A549 (cell line): ENCODE measurements at regions not wholly inside any gene's neighbourhood (a gene's known extent, or its start where the extent isn't known, plus 50 kb on each side); places are given as distances from the start of the nearest gene placed in this dataset.

Source experiments
- ATAC-seq, 2 experiments: fragments of 200-7000 bp in 1 of 2; fragments of >200 bp in 1 of 2; cut with Nextera tagmentation in 1 of 2; cut with Tn5 transposase in 1 of 2; 3 replicates each; pipeline versions ENCODE4 v1.8.0 to v1.9.1; 2018 to 2020; ENCODE audit warnings: mild to moderate bottlenecking in 1 of 2, moderate library complexity in 1 of 2
- CTCF ChIA-PET: fragments of 300-600 bp; sonication (Branson Sonifier 250); formaldehyde crosslinking; extraction: SDS; loops from one replicate; lab custom pipeline; 2021; ENCODE audit warnings: antibody characterized with exemption, inconsistent platforms; lab: Yijun Ruan, JAX
- POLR2A ChIA-PET: fragments of 350-600 bp; formaldehyde crosslinking; extraction: SDS; loops from one replicate; lab custom pipeline; 2021; ENCODE audit warnings: antibody characterized with exemption, inconsistent platforms; lab: Yijun Ruan, JAX
- DNase-seq, 2 experiments: peaks; one replicate each; pipeline versions ENCODE4 v3.0.0 to v3.0.0-alpha.2; 2011 to 2016; ENCODE audit warnings: low read depth in 1 of 2, low spot score in 1 of 2
- FAIRE-seq: peaks from 2 replicates; lab custom pipeline; 2011; peaks lifted over from hg19 to GRCh38; lab: Jason Lieb, UNC
- H3K27ac ChIP-seq, 2 experiments: fragments of >200 bp; sonication (Bioruptor Twin); formaldehyde crosslinking; 3 replicates each; pipeline ENCODE4 v1.5.1; 2016 to 2017
- H3K4me1 ChIP-seq: fragments of >200 bp; sonication (Bioruptor Twin); formaldehyde crosslinking; 3 replicates; pipeline ENCODE4 v1.6.1; 2016
- H3K4me2 ChIP-seq: fragments of >200 bp; sonication (Bioruptor Twin); formaldehyde crosslinking; 3 replicates; pipeline ENCODE4 v1.6.1; 2016
- H3K4me3 ChIP-seq: fragments of >200 bp; sonication (Bioruptor Twin); formaldehyde crosslinking; 3 replicates; pipeline ENCODE4 v1.5.1; 2016
- H3K9me3 ChIP-seq: fragments of >200 bp; sonication (Bioruptor Twin); formaldehyde crosslinking; 3 replicates; pipeline ENCODE4 v1.6.1; 2016
- BHLHE40 ChIP-seq: IDR thresholded peaks from 2 replicates; pipeline ENCODE4 v1.6.1; 2012; ENCODE audit warnings: low read depth, low read length, inconsistent platforms
- CBX8 ChIP-seq: fragments of 200-600 bp; sonication (generic); IDR thresholded peaks from 2 replicates; pipeline ENCODE4 v1.6.1; 2016
- CHD2 ChIP-seq: fragments of 150-350 bp; IDR thresholded peaks from 2 replicates; pipeline ENCODE4 v1.6.1; 2014; ENCODE audit warnings: low read length; ENCODE audit not compliant: partially characterized antibody
- EHF ChIP-seq: fragments of 250-450 bp; sonication (Bioruptor Pico); IDR thresholded peaks from 2 replicates; pipeline ENCODE4 v1.5.0; 2020; ENCODE audit warnings: mild to moderate bottlenecking
- EHMT2 ChIP-seq: fragments of 200-600 bp; sonication (generic); IDR thresholded peaks from 2 replicates; pipeline ENCODE4 v1.6.1; 2016; ENCODE audit warnings: antibody characterized with exemption, low read depth, mild to moderate bottlenecking, moderate library complexity
- FOSL2 ChIP-seq, 2 experiments: fragments of 450-650 bp in 1 of 2; fragments of >200 bp in 1 of 2; sonication (Bioruptor Twin) in 1 of 2; formaldehyde crosslinking; IDR thresholded peaks; 2 replicates each; pipeline versions ENCODE4 v1.5.0 to v1.6.1; 2016 to 2020; ENCODE audit warnings: mild to moderate bottlenecking in 1 of 2, moderate library complexity in 1 of 2
- FOXS1 ChIP-seq: fragments of 250-450 bp; sonication (Bioruptor Pico); IDR thresholded peaks from 2 replicates; pipeline ENCODE4 v1.5.0; 2020; ENCODE audit warnings: mild to moderate bottlenecking, moderate library complexity
- GATA3 ChIP-seq: IDR thresholded peaks from 2 replicates; pipeline ENCODE4 v1.6.1; 2012; ENCODE audit warnings: borderline replicate concordance
- HES2 ChIP-seq: fragments of >200 bp; sonication (Bioruptor Twin); formaldehyde crosslinking; IDR thresholded peaks from 2 replicates; pipeline ENCODE4 v1.6.1; 2016
- HMGXB4 ChIP-seq: fragments of 250-450 bp; sonication (Bioruptor Pico); IDR thresholded peaks from 2 replicates; pipeline ENCODE4 v1.5.0; 2021; ENCODE audit warnings: mild to moderate bottlenecking, moderate library complexity, borderline replicate concordance
- HOXB5 ChIP-seq: fragments of 250-450 bp; sonication (Bioruptor Pico); IDR thresholded peaks from 2 replicates; pipeline ENCODE4 v1.5.0; 2020; ENCODE audit warnings: mild to moderate bottlenecking, moderate library complexity
- JUN ChIP-seq, 2 experiments: fragments of >200 bp; sonication (Bioruptor Twin); formaldehyde crosslinking; IDR thresholded peaks; 2 replicates in 1 of 2; 3 replicates in 1 of 2; pipeline ENCODE4 v1.6.1; 2016 to 2017
- JUNB ChIP-seq: fragments of >200 bp; sonication (Bioruptor Twin); formaldehyde crosslinking; IDR thresholded peaks from 2 replicates; pipeline ENCODE4 v1.6.1; 2016
- KDM5A ChIP-seq: fragments of 200-600 bp; sonication (generic); IDR thresholded peaks from 2 replicates; pipeline ENCODE4 v1.6.1; 2016; ENCODE audit warnings: antibody characterized with exemption, mild to moderate bottlenecking
- MAFK ChIP-seq: fragments of 450-650 bp; IDR thresholded peaks from 2 replicates; pipeline ENCODE4 v1.6.1; 2014; ENCODE audit not compliant: partially characterized antibody
- MYC ChIP-seq: IDR thresholded peaks from 2 replicates; pipeline ENCODE4 v1.6.1; 2012; ENCODE audit warnings: mild to moderate bottlenecking, inconsistent platforms, low read length, improper control_type of control experiment, borderline replicate concordance
- NFE2L2 ChIP-seq: fragments of 150-350 bp; conservative IDR thresholded peaks from 2 replicates; pipeline ENCODE4 v1.6.1; 2014; ENCODE audit warnings: low read length
- NPAS2 ChIP-seq: fragments of 250-450 bp; sonication (Bioruptor Pico); IDR thresholded peaks from 2 replicates; pipeline ENCODE4 v1.8.0; 2022; ENCODE audit warnings: mild to moderate bottlenecking, moderate library complexity, borderline replicate concordance
- NR3C1 ChIP-seq: fragments of >200 bp; sonication (Bioruptor Twin); formaldehyde crosslinking; IDR thresholded peaks from 3 replicates; pipeline ENCODE4 v1.6.1; 2017
- PHF8 ChIP-seq: fragments of 200-600 bp; sonication (generic); IDR thresholded peaks from 2 replicates; pipeline ENCODE4 v1.6.1; 2016; ENCODE audit warnings: low read depth, mild to moderate bottlenecking, antibody characterized with exemption, moderate library complexity, borderline replicate concordance
- RAD21 ChIP-seq, 2 experiments: fragments of >200 bp in 1 of 2; sonication (Bioruptor Twin) in 1 of 2; formaldehyde crosslinking in 1 of 2; IDR thresholded peaks in 1 of 2; conservative IDR thresholded peaks in 1 of 2; 2 replicates in 1 of 2; 3 replicates in 1 of 2; pipeline ENCODE4 v1.6.1; 2012 to 2018; ENCODE audit warnings: inconsistent platforms in 1 of 2
- RCOR1 ChIP-seq: fragments of 150-350 bp; IDR thresholded peaks from 2 replicates; pipeline ENCODE4 v1.6.1; 2014; ENCODE audit warnings: antibody characterized with exemption, low read length, low read depth
- REST ChIP-seq: fragments of 200-600 bp; sonication (generic); IDR thresholded peaks from 2 replicates; pipeline ENCODE4 v1.6.1; 2016; ENCODE audit warnings: antibody characterized with exemption, mild to moderate bottlenecking, moderate library complexity
- SMC3 ChIP-seq: fragments of >200 bp; sonication (Bioruptor Twin); formaldehyde crosslinking; IDR thresholded peaks from 3 replicates; pipeline ENCODE4 v1.6.1; 2018; ENCODE audit warnings: inconsistent platforms
- TFCP2L1 ChIP-seq: fragments of 250-450 bp; sonication (Bioruptor Pico); IDR thresholded peaks from 2 replicates; pipeline ENCODE4 v1.5.0; 2021; ENCODE audit warnings: mild to moderate bottlenecking
- TP53 ChIP-seq: fragments of 250-450 bp; sonication (Bioruptor Pico); IDR thresholded peaks from 2 replicates; pipeline ENCODE4 v1.5.0; 2021; ENCODE audit warnings: mild to moderate bottlenecking, moderate library complexity
- ZSCAN20 ChIP-seq: fragments of 250-450 bp; sonication (Bioruptor Pico); IDR thresholded peaks from 2 replicates; pipeline ENCODE4 v1.8.0; 2022; ENCODE audit warnings: mild to moderate bottlenecking, moderate library complexity
- WGBS: methylation state at CpG from one replicate; pipeline ENCODE4 v1.1.6; 2017; ENCODE audit errors: missing lambda C conversion rate; 5-methylcytosine and 5-hydroxymethylcytosine counted together
- TF ChIP-seq, protein P1 (sequence below): IDR thresholded peaks from 2 replicates; pipeline ENCODE4 v1.6.1; 2012

DNA sequence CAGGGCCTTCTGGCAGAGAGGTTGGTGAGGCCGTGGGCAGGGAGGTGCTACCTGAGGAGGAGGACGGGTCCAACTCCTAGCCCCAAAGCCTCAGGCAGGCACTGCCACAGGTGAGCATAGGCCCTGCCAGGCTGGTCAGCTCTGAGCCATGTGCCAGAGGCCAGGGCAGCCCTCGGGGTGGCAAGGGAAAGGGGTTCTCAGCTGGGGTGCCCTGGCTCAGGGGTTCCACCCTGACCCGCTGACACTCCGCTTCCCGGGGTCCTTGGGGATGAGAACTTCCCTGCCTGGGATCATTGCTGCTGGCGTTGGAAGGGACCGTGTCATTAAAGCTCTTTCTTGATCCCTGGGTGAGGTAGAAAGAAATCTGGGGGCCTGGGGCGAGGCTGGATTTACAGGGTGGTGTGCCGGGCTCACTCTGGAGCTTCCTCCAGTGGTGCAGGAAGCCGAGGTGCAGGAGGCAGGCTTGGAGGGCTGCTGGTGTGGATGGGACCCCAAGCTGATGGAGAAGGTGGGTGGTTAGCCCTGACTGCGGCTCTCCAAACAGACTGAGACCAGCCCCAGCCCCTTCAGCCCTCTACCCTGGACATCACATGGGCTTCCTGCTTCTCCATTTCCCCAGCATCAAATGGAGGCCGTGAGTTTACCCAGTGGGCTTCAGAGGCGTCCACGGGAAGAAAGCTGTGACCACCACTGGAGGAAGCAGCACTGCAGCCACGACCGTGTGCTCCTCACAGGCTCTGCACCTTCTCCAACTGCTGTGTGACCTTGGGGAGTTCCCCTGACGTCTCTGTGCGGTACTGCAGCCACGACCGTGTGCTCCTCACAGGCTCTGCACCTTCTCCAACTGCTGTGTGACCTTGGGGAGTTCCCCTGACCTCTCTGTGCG, 295.2 kb downstream of the NDUFA10 start:
- FAIRE-seq (no peak), ATAC-seq (no peak), DNase-seq (no peak)
- CTCF ChIA-PET: interaction anchor here (1.4 kb wide), 1 partner anchor 20 kb away, joined by 4 read pairs; no protein-coding TSS in a partner anchor
- WGBS: 42% methylated on average over 12 of the region's 22 CpGs
- POLR2A ChIA-PET: no interaction called here
- no peaks in the 10 kb centered on the region for H3K9me3 ChIP-seq
- no peak overlapping the region for H3K4me3 ChIP-seq
- no peak overlapping the region for H3K4me2 ChIP-seq
- no peaks in the 10 kb centered on the region for H3K4me1 ChIP-seq
- no peak overlapping the region for H3K27ac ChIP-seq
- no peak for TF ChIP-seq MAFK
- TF ChIP-seq CHD2: no peak
- TF ChIP-seq REST: no peak
- TF ChIP-seq JUNB: no peak
- no peak for TF ChIP-seq NR3C1
- TF ChIP-seq GATA3: no peak
- no peak for TF ChIP-seq SMC3
- no peak for TF ChIP-seq HOXB5
- TF ChIP-seq JUN (IDR thresholded peaks at IDR 0.05): no peak
- TF ChIP-seq TP53 (CRISPR knock-in tag): no peak
- TF ChIP-seq PHF8: no peak
- TF ChIP-seq NFE2L2: no peak
- TF ChIP-seq, protein P1, sequence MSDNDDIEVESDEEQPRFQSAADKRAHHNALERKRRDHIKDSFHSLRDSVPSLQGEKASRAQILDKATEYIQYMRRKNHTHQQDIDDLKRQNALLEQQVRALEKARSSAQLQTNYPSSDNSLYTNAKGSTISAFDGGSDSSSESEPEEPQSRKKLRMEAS: no peak
- no peak for TF ChIP-seq EHF (CRISPR knock-in tag)
- no peak for TF ChIP-seq MYC
- no peak for TF ChIP-seq FOSL2 (IDR thresholded peaks at IDR 0.05)
- no peak for TF ChIP-seq FOSL2 (CRISPR knock-in tag; IDR thresholded peaks at IDR 0.05)
- no peak for TF ChIP-seq BHLHE40
- no peak for TF ChIP-seq CBX8
- TF ChIP-seq RAD21 (conservative IDR thresholded peaks at IDR 0.05 in 1 of 2, IDR thresholded peaks at IDR 0.05 in 1 of 2): no peak
- TF ChIP-seq KDM5A: no peak

DNA sequence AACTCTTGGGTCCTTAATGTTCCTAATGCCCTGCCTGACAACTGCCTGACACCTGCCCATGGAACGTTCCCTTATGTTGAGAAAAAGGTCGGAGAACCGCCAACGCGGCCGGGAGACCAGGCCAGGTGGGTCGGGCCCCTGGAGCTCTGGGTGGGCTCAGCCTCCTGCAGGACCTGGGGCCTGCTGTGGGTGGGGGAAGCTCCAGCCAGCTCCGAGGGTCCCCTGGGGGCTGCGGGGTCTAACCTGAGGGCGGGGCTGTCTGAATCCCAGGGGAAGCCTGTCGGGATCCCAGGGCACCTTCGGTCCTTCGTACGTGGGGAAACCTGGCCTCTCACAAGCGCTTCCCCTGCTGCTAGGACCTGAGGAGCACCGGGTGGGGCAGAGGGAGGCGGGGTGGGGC, 296.0 kb downstream of the NDUFA10 start:
- CTCF ChIA-PET: no interaction called here
- FAIRE-seq: no peak
- WGBS: 84% methylated on average over 7 of the region's 17 CpGs

More for the DNA sequence above, 296.0 kb downstream of the NDUFA10 start:
- no peaks in the 10 kb centered on the region for H3K4me1 ChIP-seq
- H3K9me3 ChIP-seq: no peaks in the 10 kb centered on the region
- POLR2A ChIA-PET: no interaction called here
- TF ChIP-seq FOXS1 (CRISPR knock-in tag) (no peak), EHF (CRISPR knock-in tag) (no peak), TP53 (CRISPR knock-in tag) (no peak), HMGXB4 (no peak), TFCP2L1 (no peak), NPAS2 (CRISPR knock-in tag) (no peak), SMC3 (no peak), HES2 (no peak), EHMT2 (no peak), REST (no peak), RCOR1 (no peak), NR3C1 (no peak), ZSCAN20 (CRISPR knock-in tag) (no peak)
- ATAC-seq: no peak
- no peak overlapping the region for H3K4me2 ChIP-seq
- DNase-seq: no peak
- H3K27ac ChIP-seq: no peak overlapping the region
- H3K4me3 ChIP-seq: no peak overlapping the region
